ENCODE measurements at regions not wholly inside any gene's neighbourhood (a gene's known extent, or its start where the extent isn't known, plus 50 kb on each side); places are given as distances from the start of the nearest gene placed in this dataset.

- DNase-seq = no peak
- intact Hi-C loops (cut with micrococcal nuclease) = no loop called here
- no peaks in the 10 kb centered on the region for H3K36me3 Mint-ChIP-seq
- CTCF ChIA-PET = no interaction called here
- H3K27me3 ChIP-seq (ENCODE audit: control insufficient read depth in 2 of 2, insufficient read depth in 2 of 2, low read length in 2 of 2) = no peaks in the 10 kb centered on the region
- H3K4me1 ChIP-seq (ENCODE audit: control insufficient read depth in 2 of 2, insufficient read depth in 2 of 2, low read length in 2 of 2) = no peaks in the 10 kb centered on the region
- no peaks in the 10 kb centered on the region for H3K4me1 Mint-ChIP-seq
- no peak for ATAC-seq
- H3K27ac ChIP-seq (ENCODE audit: low read depth, low read length) = no peak overlapping the region
- no peak overlapping the region for H3K4me3 ChIP-seq (ENCODE audit: low read length)
- H3K27ac Mint-ChIP-seq = no peak overlapping the region
- H3K9me3 Mint-ChIP-seq = peaks cover 0 to 2% (median 0%) of the 10 kb centered on the region in 11 donors
- no peaks in the 10 kb centered on the region for H3K36me3 ChIP-seq (ENCODE audit: control insufficient read depth in 2 of 3, insufficient read depth in 3 of 3, low read length in 3 of 3)
- H3K9me3 ChIP-seq (ENCODE audit: control insufficient read depth in 2 of 3, low read length in 3 of 3) = no peaks in the 10 kb centered on the region
- H3K4me3 Mint-ChIP-seq = no peak overlapping the region
- H3K27me3 Mint-ChIP-seq = peaks cover 7 to 16% (median 12%) of the 10 kb centered on the region in 5 donors
- POLR2A ChIA-PET = no interaction called here
Measured at GRCh38 chr2:200092235-200092634, 136.9 kb downstream of the MAIP1 start.

- Histone ChIP-seq H3K27me3 (ENCODE audit: control insufficient read depth in 2 of 2, insufficient read depth in 2 of 2, low read length in 2 of 2) (no peaks in the 10 kb centered on the region), H3K27ac (ENCODE audit: low read depth, low read length) (no peak overlapping the region), H3K4me1 (ENCODE audit: control insufficient read depth in 2 of 2, insufficient read depth in 2 of 2, low read length in 2 of 2) (no peaks in the 10 kb centered on the region), H3K36me3 (ENCODE audit: control insufficient read depth in 2 of 3, insufficient read depth in 3 of 3, low read length in 3 of 3) (no peaks in the 10 kb centered on the region), H3K9me3 (ENCODE audit: control insufficient read depth in 2 of 3, low read length in 3 of 3) (no peaks in the 10 kb centered on the region), H3K4me3 (ENCODE audit: low read length) (no peak overlapping the region)
- Mint-ChIP-seq H3K4me3 (no peak overlapping the region), H3K9me3 (peaks cover 0 to 1% (median 0%) of the 10 kb centered on the region in 11 donors), H3K27me3 (peaks cover 5 to 16% (median 16%) of the 10 kb centered on the region in 5 donors), H3K27ac (no peak overlapping the region), H3K36me3 (no peaks in the 10 kb centered on the region), H3K4me1 (no peaks in the 10 kb centered on the region)
- ATAC-seq (no peak), DNase-seq (no peak)
- intact Hi-C loops (cut with micrococcal nuclease) = no loop called here
- ChIA-PET POLR2A (no interaction called here), CTCF (interaction anchor here (0.6 kb wide), 1 partner anchor 44 kb away, joined by 3 read pairs; no protein-coding TSS in a partner anchor)
Measured at GRCh38 chr2:200095436-200095835, 140.1 kb downstream of the MAIP1 start.

GRCh38 chr2:200099256-200099655 is 143.9 kb downstream of the MAIP1 start:
- Histone ChIP-seq H3K4me1 (ENCODE audit: control insufficient read depth in 2 of 2, insufficient read depth in 2 of 2, low read length in 2 of 2) (no peaks in the 10 kb centered on the region), H3K36me3 (ENCODE audit: control insufficient read depth in 2 of 3, insufficient read depth in 3 of 3, low read length in 3 of 3) (no peaks in the 10 kb centered on the region), H3K9me3 (ENCODE audit: control insufficient read depth in 2 of 3, low read length in 3 of 3) (no peaks in the 10 kb centered on the region), H3K27ac (ENCODE audit: low read depth, low read length) (no peak overlapping the region), H3K4me3 (ENCODE audit: low read length) (no peak overlapping the region), H3K27me3 (ENCODE audit: control insufficient read depth in 2 of 2, insufficient read depth in 2 of 2, low read length in 2 of 2) (no peaks in the 10 kb centered on the region)
- no peak overlapping the region for H3K27ac Mint-ChIP-seq
- H3K27me3 Mint-ChIP-seq = peaks cover 12 to 28% (median 15%) of the 10 kb centered on the region in 5 donors
- intact Hi-C loops (cut with micrococcal nuclease) = no loop called here
- H3K4me3 Mint-ChIP-seq = no peak overlapping the region
- no peaks in the 10 kb centered on the region for H3K4me1 Mint-ChIP-seq
- ATAC-seq = no peak
- H3K9me3 Mint-ChIP-seq = peaks cover 0 to 1% (median 0%) of the 10 kb centered on the region in 11 donors
- H3K36me3 Mint-ChIP-seq = no peaks in the 10 kb centered on the region
- CTCF ChIA-PET = interaction anchor here (0.6 kb wide), 1 partner anchor 118 kb away, joined by 3 read pairs; no protein-coding TSS in a partner anchor
- POLR2A ChIA-PET = no interaction called here
- no peak for DNase-seq

- no peak for ATAC-seq
- Mint-ChIP-seq H3K4me3 (no peak overlapping the region), H3K4me1 (no peaks in the 10 kb centered on the region), H3K9me3 (peaks cover 0 to 1% (median 0%) of the 10 kb centered on the region in 11 donors), H3K27me3 (peaks cover 12 to 28% (median 19%) of the 10 kb centered on the region in 5 donors), H3K27ac (no peak overlapping the region), H3K36me3 (no peaks in the 10 kb centered on the region)
- no peak overlapping the region for H3K4me3 ChIP-seq (ENCODE audit: low read length)
- H3K27ac ChIP-seq (ENCODE audit: low read depth, low read length) = no peak overlapping the region
- H3K36me3 ChIP-seq (ENCODE audit: control insufficient read depth in 2 of 3, insufficient read depth in 3 of 3, low read length in 3 of 3) = no peaks in the 10 kb centered on the region
- DNase-seq = no peak
- H3K4me1 ChIP-seq (ENCODE audit: control insufficient read depth in 2 of 2, insufficient read depth in 2 of 2, low read length in 2 of 2) = no peaks in the 10 kb centered on the region
- ChIA-PET CTCF (interaction anchor here (0.6 kb wide), 1 partner anchor 117 kb away, joined by 3 read pairs; no protein-coding TSS in a partner anchor), POLR2A (no interaction called here)
- intact Hi-C loops (cut with micrococcal nuclease) = no loop called here
- H3K9me3 ChIP-seq (ENCODE audit: control insufficient read depth in 2 of 3, low read length in 3 of 3) = no peaks in the 10 kb centered on the region
- no peaks in the 10 kb centered on the region for H3K27me3 ChIP-seq (ENCODE audit: control insufficient read depth in 2 of 2, insufficient read depth in 2 of 2, low read length in 2 of 2)
Measured at GRCh38 chr2:200100027-200100426, 144.6 kb downstream of the MAIP1 start.

GRCh38 chr2:200101922-200102321 is 146.5 kb downstream of the MAIP1 start:
- ChIA-PET POLR2A (interaction anchor here (0.7 kb wide), 1 partner anchor 122 kb away, joined by 3 read pairs; no protein-coding TSS in a partner anchor), CTCF (no interaction called here)
- Mint-ChIP-seq H3K4me1 (no peaks in the 10 kb centered on the region), H3K36me3 (no peaks in the 10 kb centered on the region), H3K4me3 (no peak overlapping the region), H3K27ac (no peak overlapping the region), H3K27me3 (peaks cover 21 to 35% (median 23%) of the 10 kb centered on the region in 5 donors), H3K9me3 (no peaks in the 10 kb centered on the region)
- DNase-seq (no peak), ATAC-seq (no peak)
- intact Hi-C loops (cut with micrococcal nuclease) = no loop called here
- H3K27me3 ChIP-seq (ENCODE audit: control insufficient read depth in 2 of 2, insufficient read depth in 2 of 2, low read length in 2 of 2) = no peaks in the 10 kb centered on the region
- no peaks in the 10 kb centered on the region for H3K9me3 ChIP-seq (ENCODE audit: control insufficient read depth in 2 of 3, low read length in 3 of 3)
- no peak overlapping the region for H3K27ac ChIP-seq (ENCODE audit: low read depth, low read length)
- no peaks in the 10 kb centered on the region for H3K36me3 ChIP-seq (ENCODE audit: control insufficient read depth in 2 of 3, insufficient read depth in 3 of 3, low read length in 3 of 3)
- H3K4me1 ChIP-seq (ENCODE audit: control insufficient read depth in 2 of 2, insufficient read depth in 2 of 2, low read length in 2 of 2) = no peaks in the 10 kb centered on the region
- H3K4me3 ChIP-seq (ENCODE audit: low read length) = no peak overlapping the region

GRCh38 chr2:200102971-200103370 is 147.6 kb downstream of the MAIP1 start:
- no peaks in the 10 kb centered on the region for H3K4me1 ChIP-seq (ENCODE audit: control insufficient read depth in 2 of 2, insufficient read depth in 2 of 2, low read length in 2 of 2)
- no peaks in the 10 kb centered on the region for H3K36me3 ChIP-seq (ENCODE audit: control insufficient read depth in 2 of 3, insufficient read depth in 3 of 3, low read length in 3 of 3)
- Mint-ChIP-seq H3K27ac (no peak overlapping the region), H3K9me3 (no peaks in the 10 kb centered on the region), H3K36me3 (no peaks in the 10 kb centered on the region), H3K27me3 (peaks cover 25 to 34% (median 29%) of the 10 kb centered on the region in 5 donors), H3K4me1 (peaks cover 0 to 2% (median 0%) of the 10 kb centered on the region in 7 donors), H3K4me3 (no peak overlapping the region)
- intact Hi-C loops (cut with micrococcal nuclease) = no loop called here
- H3K27me3 ChIP-seq (ENCODE audit: control insufficient read depth in 2 of 2, insufficient read depth in 2 of 2, low read length in 2 of 2) = no peaks in the 10 kb centered on the region
- CTCF ChIA-PET = no interaction called here
- DNase-seq = no peak
- POLR2A ChIA-PET = no interaction called here
- H3K4me3 ChIP-seq (ENCODE audit: low read length) = no peak overlapping the region
- no peaks in the 10 kb centered on the region for H3K9me3 ChIP-seq (ENCODE audit: control insufficient read depth in 2 of 3, low read length in 3 of 3)
- H3K27ac ChIP-seq (ENCODE audit: low read depth, low read length) = no peak overlapping the region
- ATAC-seq = no peak

- H3K36me3 Mint-ChIP-seq = no peaks in the 10 kb centered on the region
- H3K36me3 ChIP-seq (ENCODE audit: control insufficient read depth in 2 of 3, insufficient read depth in 3 of 3, low read length in 3 of 3) = no peaks in the 10 kb centered on the region
- peaks cover 25 to 34% (median 30%) of the 10 kb centered on the region in 5 donors for H3K27me3 Mint-ChIP-seq
- intact Hi-C loops (cut with micrococcal nuclease) = no loop called here
- H3K27ac ChIP-seq (ENCODE audit: low read depth, low read length) = no peak overlapping the region
- ChIA-PET CTCF (interaction anchor here (0.7 kb wide), 1 partner anchor 100 kb away, joined by 4 read pairs; no protein-coding TSS in a partner anchor), POLR2A (no interaction called here)
- H3K4me3 Mint-ChIP-seq = no peak overlapping the region
- H3K27ac Mint-ChIP-seq = no peak overlapping the region
- no peak overlapping the region for H3K4me3 ChIP-seq (ENCODE audit: low read length)
- H3K27me3 ChIP-seq (ENCODE audit: control insufficient read depth in 2 of 2, insufficient read depth in 2 of 2, low read length in 2 of 2) = no peaks in the 10 kb centered on the region
- no peaks in the 10 kb centered on the region for H3K9me3 Mint-ChIP-seq
- no peak for DNase-seq
- no peaks in the 10 kb centered on the region for H3K9me3 ChIP-seq (ENCODE audit: control insufficient read depth in 2 of 3, low read length in 3 of 3)
- H3K4me1 Mint-ChIP-seq = peaks cover 0 to 2% (median 0%) of the 10 kb centered on the region in 7 donors
- H3K4me1 ChIP-seq (ENCODE audit: control insufficient read depth in 2 of 2, insufficient read depth in 2 of 2, low read length in 2 of 2) = no peaks in the 10 kb centered on the region
- no peak for ATAC-seq
Measured at GRCh38 chr2:200104015-200104414, 148.6 kb downstream of the MAIP1 start.

All from naive thymus-derived CD4-positive, alpha-beta T cell (primary cell).